ENCODE measurements at regions not wholly inside any gene's neighbourhood (a gene's known extent, or its start where the extent isn't known, plus 50 kb on each side); places are given as distances from the start of the nearest gene placed in this dataset.

- no peak for TF ChIP-seq CTCF (IDR thresholded peaks at IDR 0.05 in 8 of 11, conservative IDR thresholded peaks at IDR 0.05 in 3 of 11)
- TF ChIP-seq POLR2A (IDR thresholded peaks at IDR 0.05): no peak
- no peak for TF ChIP-seq POLR2AphosphoS5 (IDR thresholded peaks at IDR 0.05)
Measured at GRCh38 chr4:152181150-152181549, 354.7 kb downstream of the FBXW7 start.
